SK-N-SH (cell line): ENCODE measurements at regions not wholly inside any gene's neighbourhood (a gene's known extent, or its start where the extent isn't known, plus 50 kb on each side); places are given as distances from the start of the nearest gene placed in this dataset.

Experiments
- CTCF ChIA-PET: fragments of 300-600, 350-600 bp; formaldehyde crosslinking; extraction: SDS; loops from one replicate; lab custom pipeline; 2021; lab: Yijun Ruan, JAX
- POLR2A ChIA-PET: fragments of 350-600 bp; sonication (Branson Sonifier 250); formaldehyde crosslinking; extraction: SDS; loops from one replicate; lab custom pipeline; 2020; ENCODE audit warnings: antibody characterized with exemption, inconsistent platforms; lab: Yijun Ruan, JAX
- DNase-seq: peaks from one replicate; pipeline ENCODE4 v3.0.0; 2012
- H2AFZ ChIP-seq: fragments of 200-600 bp; sonication (generic); 2 replicates; pipeline ENCODE4 v1.8.1; 2016; ENCODE audit warnings: antibody characterized with exemption, mild to moderate bottlenecking, low read depth
- H3F3A ChIP-seq: fragments of 200-600 bp; sonication (generic); replicated peaks from 2 replicates; pipeline ENCODE3; 2016; ENCODE audit warnings: antibody characterized with exemption, mild to moderate bottlenecking; ENCODE audit not compliant: insufficient read depth
- H3K27ac ChIP-seq, 2 experiments: fragments of 200-500 bp in 1 of 2; fragments of 200-600 bp in 1 of 2; sonication (Bioruptor generic) in 1 of 2; sonication (generic), shearing (Covaris generic) in 1 of 2; 2 replicates each; pipeline versions ENCODE4 v1.5.1 to v1.6.1; 2014 to 2016; ENCODE audit warnings: low read depth in 2 of 2, inconsistent platforms in 1 of 2, low read length in 1 of 2, mild to moderate bottlenecking in 1 of 2, mixed read lengths in 1 of 2
- H3K27me3 ChIP-seq: fragments of 200-600 bp; sonication (generic), shearing (Covaris generic); 2 replicates; pipeline ENCODE4 v1.6.1; 2016; ENCODE audit warnings: mixed run types; ENCODE audit not compliant: insufficient read depth
- H3K36me3 ChIP-seq, 2 experiments: fragments of 200-500 bp in 1 of 2; fragments of 200-600 bp in 1 of 2; sonication (Bioruptor generic) in 1 of 2; sonication (generic) in 1 of 2; replicated peaks in 1 of 2; 2 replicates each; pipeline versions ENCODE3 to v1.5.1; 2014 to 2016; ENCODE audit warnings: low read length in 1 of 2, mild to moderate bottlenecking in 1 of 2; ENCODE audit not compliant: insufficient read depth in 2 of 2, control insufficient read depth in 1 of 2
- H3K4me1 ChIP-seq, 2 experiments: fragments of 200-500 bp in 1 of 2; fragments of 200-600 bp in 1 of 2; sonication (Bioruptor generic) in 1 of 2; sonication (generic), shearing (Covaris generic) in 1 of 2; 2 replicates each; pipeline versions ENCODE4 v1.5.1 to v1.6.1; 2014 to 2016; ENCODE audit warnings: low read depth in 1 of 2, low read length in 1 of 2, mixed run types in 1 of 2; ENCODE audit not compliant: insufficient read depth in 2 of 2, control insufficient read depth in 1 of 2
- H3K4me2 ChIP-seq: fragments of 200-600 bp; sonication (generic), shearing (Covaris generic); 2 replicates; pipeline ENCODE4 v1.6.1; 2017; ENCODE audit warnings: mixed run types
- H3K4me3 ChIP-seq, 2 experiments: fragments of 200-500 bp in 1 of 2; fragments of 200-600 bp in 1 of 2; sonication (Bioruptor generic) in 1 of 2; sonication (generic), shearing (Covaris generic) in 1 of 2; 2 replicates each; pipeline versions ENCODE4 v1.5.1 to v1.8.1; 2014 to 2016; ENCODE audit warnings: low read depth in 2 of 2, inconsistent platforms in 1 of 2, low read length in 1 of 2, mild to moderate bottlenecking in 1 of 2, mixed read lengths in 1 of 2, moderate library complexity in 1 of 2
- H3K79me2 ChIP-seq: fragments of 200-600 bp; sonication (generic); 2 replicates; pipeline ENCODE4 v1.8.1; 2017; ENCODE audit warnings: mild to moderate bottlenecking; ENCODE audit not compliant: insufficient read depth
- H3K9ac ChIP-seq: fragments of 200-600 bp; sonication (generic); 2 replicates; pipeline ENCODE4 v1.6.1; 2017; ENCODE audit warnings: mixed run types
- H3K9me2 ChIP-seq: fragments of 200-600 bp; sonication (generic); 2 replicates; pipeline ENCODE4 v1.6.1; 2017; ENCODE audit warnings: mixed run types
- H3K9me3 ChIP-seq: fragments of 200-600 bp; sonication (generic); 2 replicates; pipeline ENCODE4 v1.6.1; 2017; ENCODE audit warnings: mixed run types, mild to moderate bottlenecking, moderate library complexity
- H4K20me1 ChIP-seq: fragments of 200-600 bp; sonication (generic); 2 replicates; pipeline ENCODE4 v1.6.1; 2017; ENCODE audit warnings: mild to moderate bottlenecking, mixed run types; ENCODE audit not compliant: insufficient read depth
- EP300 ChIP-seq, 2 experiments: IDR thresholded peaks; 2 replicates each; pipeline versions ENCODE4 v1.4.0 to v1.6.1; 2012; ENCODE audit warnings: borderline replicate concordance in 1 of 2, low read depth in 1 of 2, low read length in 1 of 2
- GATA2 ChIP-seq: sonication (generic); formaldehyde crosslinking; IDR thresholded peaks from 2 replicates; pipeline ENCODE4 v1.5.0; 2020; ENCODE audit warnings: mild to moderate bottlenecking, missing genetic modification reagents
- JUND ChIP-seq: IDR thresholded peaks from 2 replicates; pipeline ENCODE4 v1.4.0; 2012
- MEF2A ChIP-seq: IDR thresholded peaks from 2 replicates; pipeline ENCODE4 v1.4.0; 2012; ENCODE audit warnings: low read depth, borderline replicate concordance
- PBX3 ChIP-seq: IDR thresholded peaks from 2 replicates; pipeline ENCODE4; 2012
- REST ChIP-seq: IDR thresholded peaks from 2 replicates; pipeline ENCODE4 v1.6.1; 2012; ENCODE audit warnings: mild to moderate bottlenecking, low read depth, low read length, moderate library complexity
- RFX5 ChIP-seq: IDR thresholded peaks from 2 replicates; pipeline ENCODE4 v1.6.1; 2012; ENCODE audit warnings: mild to moderate bottlenecking, improper control_type of control experiment, low read length
- RXRA ChIP-seq: IDR thresholded peaks from 2 replicates; pipeline ENCODE4 v1.4.0; 2012; ENCODE audit warnings: low read depth, mild to moderate bottlenecking, borderline replicate concordance
- USF2 ChIP-seq: fragments of 150-350 bp; IDR thresholded peaks from 2 replicates; pipeline ENCODE4 v1.6.1; 2017; ENCODE audit warnings: antibody characterized with exemption, low read length, low read depth, borderline replicate concordance
- ZBTB33 ChIP-seq: IDR thresholded peaks from 2 replicates; pipeline ENCODE4 v1.4.0; 2012; ENCODE audit warnings: low read depth, borderline replicate concordance
- WGBS: methylation state at CpG from one replicate; pipeline ENCODE4 v1.1.6; 2017; ENCODE audit warnings: low lambda C conversion rate; 5-methylcytosine and 5-hydroxymethylcytosine counted together

GRCh38 chr2:224174990-224175389, 135.9 kb upstream of the SERPINE2 start:
- POLR2A ChIA-PET, result no interaction called here
- CTCF ChIA-PET, result no interaction called here
- Histone ChIP-seq H3K4me2 (no peak overlapping the region), H4K20me1 (no peaks in the 10 kb centered on the region), H3K9me3 (no peaks in the 10 kb centered on the region), H3K4me3 (no peak overlapping the region), H3F3A (peaks cover 6% of the 10 kb centered on the region), H3K27me3 (no peaks in the 10 kb centered on the region), H3K9me2 (no peaks in the 10 kb centered on the region), H3K9ac (no peak overlapping the region), H2AFZ (no peak overlapping the region), H3K79me2 (no peaks in the 10 kb centered on the region), H3K4me1 (peaks cover 0 to 18% of the 10 kb centered on the region in 2 experiments; a peak in 2 of 4 replicates), H3K27ac (no peak overlapping the region), H3K36me3 (no peaks in the 10 kb centered on the region)
- TF ChIP-seq GATA2 (CRISPR knock-in tag), result no peak
- 90% methylated on average over 5 of the region's 5 CpGs for WGBS
- DNase-seq, result no peak

GRCh38 chr2:224174521-224174920, 135.4 kb upstream of the SERPINE2 start:
- CTCF ChIA-PET, result no interaction called here

GRCh38 chr2:224173933-224174332, 134.8 kb upstream of the SERPINE2 start:
- H3K36me3 ChIP-seq, result no peaks in the 10 kb centered on the region
- WGBS, result 84% methylated on average over 3 of the region's 3 CpGs
- POLR2A ChIA-PET, result interaction anchor here (0.6 kb wide), 1 partner anchor 1941 kb away, joined by 3 read pairs; no protein-coding TSS in a partner anchor
- H2AFZ ChIP-seq, result no peak overlapping the region
- H3K9me2 ChIP-seq, result no peaks in the 10 kb centered on the region
- no peaks in the 10 kb centered on the region for H3K27me3 ChIP-seq
- peaks cover 0 to 18% of the 10 kb centered on the region in 2 experiments; a peak in 2 of 4 replicates for H3K4me1 ChIP-seq
- H3K27ac ChIP-seq, result no peak overlapping the region
- DNase-seq, result no peak
- no peak overlapping the region for H3K4me3 ChIP-seq
- H4K20me1 ChIP-seq, result no peaks in the 10 kb centered on the region
- H3K9me3 ChIP-seq, result no peaks in the 10 kb centered on the region
- H3F3A ChIP-seq, result peaks cover 6% of the 10 kb centered on the region
- H3K4me2 ChIP-seq, result no peak overlapping the region
- CTCF ChIA-PET, result no interaction called here
- TF ChIP-seq RFX5 (no peak), USF2 (no peak), ZBTB33 (no peak), PBX3 (no peak), RXRA (no peak), REST (no peak)
- no peaks in the 10 kb centered on the region for H3K79me2 ChIP-seq
- no peak overlapping the region for H3K9ac ChIP-seq

More at GRCh38 chr2:224174521-224174920, 135.4 kb upstream of the SERPINE2 start:
- peaks cover 6% of the 10 kb centered on the region for H3F3A ChIP-seq
- TF ChIP-seq JUND (no peak), EP300 (IDR thresholded peaks at IDR 0.05; ENCODE audit: borderline replicate concordance in 1 of 2, low read depth in 1 of 2, low read length in 1 of 2) (no peak), MEF2A (no peak)
- no peaks in the 10 kb centered on the region for H3K9me2 ChIP-seq
- no peak overlapping the region for H3K4me3 ChIP-seq
- peaks cover 0 to 18% of the 10 kb centered on the region in 2 experiments; a peak in 2 of 4 replicates for H3K4me1 ChIP-seq
- no peaks in the 10 kb centered on the region for H3K9me3 ChIP-seq
- H4K20me1 ChIP-seq, result no peaks in the 10 kb centered on the region
- H3K9ac ChIP-seq, result no peak overlapping the region
- H3K79me2 ChIP-seq, result no peaks in the 10 kb centered on the region
- H3K27ac ChIP-seq, result no peak overlapping the region
- 73% methylated on average over 1 of the region's 1 CpG for WGBS
- H3K36me3 ChIP-seq, result no peaks in the 10 kb centered on the region
- POLR2A ChIA-PET, result interaction anchor here (0.6 kb wide), 1 partner anchor 1941 kb away, joined by 3 read pairs; no protein-coding TSS in a partner anchor
- no peak overlapping the region for H2AFZ ChIP-seq
- no peak overlapping the region for H3K4me2 ChIP-seq
- H3K27me3 ChIP-seq, result no peaks in the 10 kb centered on the region
- no peak for DNase-seq
